Hepatocyte (in vitro differentiated cells): ENCODE measurements at regions not wholly inside any gene's neighbourhood (a gene's known extent, or its start where the extent isn't known, plus 50 kb on each side); places are given as distances from the start of the nearest gene placed in this dataset.

Experiments used
- CTCF ChIP-seq: fragments of 200-600 bp; sonication (generic); IDR thresholded peaks from 2 replicates; pipeline ENCODE4 v1.5.1; 2016; ENCODE audit warnings: antibody characterized with exemption, mild to moderate bottlenecking; ENCODE audit not compliant: poor library complexity
- EZH2 ChIP-seq: fragments of 200-600 bp; sonication (generic); IDR thresholded peaks from 2 replicates; pipeline ENCODE4 v1.6.1; 2016; ENCODE audit warnings: antibody characterized with exemption, mild to moderate bottlenecking, borderline replicate concordance

DNA sequence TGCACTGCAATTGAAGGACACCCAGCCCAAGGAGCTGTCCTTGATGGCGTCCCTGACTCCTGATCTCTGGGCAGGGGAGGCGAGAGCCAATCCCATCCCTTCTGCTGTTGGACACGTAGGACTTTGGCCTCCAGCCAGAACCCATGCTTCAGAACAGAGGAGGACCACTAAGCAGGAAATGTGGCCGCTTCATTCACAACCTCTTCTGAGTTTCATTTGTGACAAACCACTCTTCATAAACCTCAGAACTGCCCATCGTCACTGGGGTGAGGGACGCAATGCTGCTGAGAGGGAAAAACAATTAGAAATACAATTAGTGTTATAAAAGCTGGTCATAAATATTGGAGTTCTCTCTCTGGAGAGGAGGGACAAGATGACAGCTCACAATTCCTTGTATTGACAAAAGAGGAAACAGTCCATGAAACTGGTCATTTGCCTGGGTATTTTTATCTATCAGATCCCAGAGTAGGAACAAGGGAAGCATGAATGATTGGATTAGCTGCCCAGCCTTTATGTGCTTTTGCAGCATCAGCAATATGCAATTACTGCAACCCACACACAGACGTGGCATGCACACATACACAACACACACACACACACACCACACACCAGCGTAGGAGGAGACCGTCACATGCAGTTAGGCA is 216.5 kb upstream of the CADM1 start:
- TF ChIP-seq EZH2 (no peak), CTCF (no peak)
